Neural cell (in vitro differentiated cells): ENCODE measurements at regions not wholly inside any gene's neighbourhood (a gene's known extent, or its start where the extent isn't known, plus 50 kb on each side); places are given as distances from the start of the nearest gene placed in this dataset.

Experiments used
- H2AFZ ChIP-seq: fragments of 200-600, 300-800 bp; sonication (generic), shearing (Covaris generic); 2 replicates; pipeline ENCODE4 v1.6.0; 2014; ENCODE audit warnings: low read depth, mild to moderate bottlenecking, antibody characterized with exemption, low read length, moderate library complexity
- H3F3A ChIP-seq: fragments of 200-600 bp; shearing (Covaris generic); 2 replicates; pipeline ENCODE4 v1.6.1; 2016; ENCODE audit warnings: mild to moderate bottlenecking, moderate library complexity, mixed read lengths, antibody characterized with exemption, low read length; ENCODE audit not compliant: insufficient read depth, poor library complexity, severe bottlenecking
- H3K27ac ChIP-seq: fragments of 200-600, 300-800 bp; sonication (generic), shearing (Covaris generic); 2 replicates; pipeline ENCODE4 v1.5.1; 2014; ENCODE audit warnings: mild to moderate bottlenecking, low read length, moderate library complexity
- H3K27me3 ChIP-seq: fragments of 300-800, 200-600 bp; sonication (generic), shearing (Covaris generic); 2 replicates; pipeline ENCODE4 v1.6.0; 2014; ENCODE audit warnings: mild to moderate bottlenecking, low read depth, low read length, moderate library complexity; ENCODE audit not compliant: insufficient read depth
- H3K36me3 ChIP-seq: fragments of 300-800, 200-600 bp; sonication (generic), shearing (Covaris generic); 2 replicates; pipeline ENCODE4 v1.5.1; 2014; ENCODE audit warnings: mild to moderate bottlenecking, antibody characterized with exemption, low read length, moderate library complexity; ENCODE audit not compliant: insufficient read depth
- H3K4me2 ChIP-seq: fragments of 300-800, 200-600 bp; sonication (generic), shearing (Covaris generic); 2 replicates; pipeline ENCODE4 v1.6.0; 2014; ENCODE audit warnings: mild to moderate bottlenecking, low read length
- H3K4me3 ChIP-seq: fragments of 300-800, 200-600 bp; sonication (generic), shearing (Covaris generic); 2 replicates; pipeline ENCODE4 v1.5.1; 2014; ENCODE audit warnings: mild to moderate bottlenecking, low read length, moderate library complexity
- H3K79me2 ChIP-seq: fragments of 200-600 bp; shearing (Covaris generic); replicated peaks from 2 replicates; pipeline ENCODE4 v1.6.0; 2014; ENCODE audit warnings: mild to moderate bottlenecking, low read length, moderate library complexity; ENCODE audit not compliant: insufficient read depth
- H3K9ac ChIP-seq: fragments of 300-800, 200-600 bp; sonication (generic), shearing (Covaris generic); 2 replicates; pipeline ENCODE4 v1.6.1; 2016; ENCODE audit warnings: mild to moderate bottlenecking, low read length, mixed read lengths
- H3K9me2 ChIP-seq: fragments of 200-600 bp; shearing (Covaris generic); 2 replicates; pipeline ENCODE4 v1.6.1; 2016; ENCODE audit warnings: mild to moderate bottlenecking, low read length, mixed read lengths; ENCODE audit not compliant: insufficient read depth
- H3K9me3 ChIP-seq: fragments of 200-600, 300-800 bp; sonication (generic), shearing (Covaris generic); 2 replicates; pipeline ENCODE4 v1.6.1; 2016; ENCODE audit warnings: mild to moderate bottlenecking, mixed run types, low read length, moderate library complexity, mixed read lengths
- H4K20me1 ChIP-seq: fragments of 200-600 bp; shearing (Covaris generic); 2 replicates; pipeline ENCODE4 v1.6.1; 2016; ENCODE audit warnings: mild to moderate bottlenecking, mixed run types; ENCODE audit not compliant: insufficient read depth
- CTCF ChIP-seq: fragments of 450-650 bp; IDR thresholded peaks from 2 replicates; pipeline ENCODE4 v1.5.1; 2014; ENCODE audit warnings: antibody characterized with exemption, mild to moderate bottlenecking, moderate library complexity; ENCODE audit not compliant: poor library complexity, severe bottlenecking
- EP300 ChIP-seq: fragments of 450-650 bp; conservative IDR thresholded peaks from 2 replicates; pipeline ENCODE4 v1.6.1; 2014; ENCODE audit warnings: antibody characterized with exemption, mild to moderate bottlenecking, moderate library complexity; ENCODE audit not compliant: poor library complexity, severe bottlenecking
- EZH2 ChIP-seq: fragments of 200-600, 300-800 bp; shearing (Covaris generic), sonication (generic); IDR thresholded peaks from 2 replicates; pipeline ENCODE4 v1.6.1; 2014; ENCODE audit warnings: antibody characterized with exemption, low read length, borderline replicate concordance, mild to moderate bottlenecking; ENCODE audit not compliant: insufficient read depth, poor library complexity, severe bottlenecking
- MXI1 ChIP-seq: fragments of 450-650 bp; conservative IDR thresholded peaks from 2 replicates; pipeline ENCODE4 v1.6.1; 2014; ENCODE audit warnings: antibody characterized with exemption, mild to moderate bottlenecking; ENCODE audit not compliant: poor library complexity, severe bottlenecking
- POLR2AphosphoS5 ChIP-seq: IDR thresholded peaks from 2 replicates; pipeline ENCODE4 v1.6.1; 2012
- RAD21 ChIP-seq: fragments of 450-650 bp; conservative IDR thresholded peaks from 2 replicates; pipeline ENCODE4 v1.6.1; 2014; ENCODE audit warnings: antibody characterized with exemption, mild to moderate bottlenecking, moderate library complexity
- REST ChIP-seq: IDR thresholded peaks from 2 replicates; pipeline ENCODE4 v1.6.1; 2012; ENCODE audit warnings: borderline replicate concordance
- SMC3 ChIP-seq: fragments of 450-650 bp; conservative IDR thresholded peaks from 2 replicates; pipeline ENCODE4 v1.6.1; 2014; ENCODE audit warnings: antibody characterized with exemption, mild to moderate bottlenecking, moderate library complexity; ENCODE audit not compliant: poor library complexity
- TAF1 ChIP-seq: IDR thresholded peaks from 2 replicates; pipeline ENCODE4 v1.6.1; 2012; ENCODE audit warnings: low read depth

- H3K9ac ChIP-seq: no peak overlapping the region
- peaks cover 10% of the 10 kb centered on the region for H3F3A ChIP-seq
- peak overlapping the region; percentile 72 for H3K27ac ChIP-seq
- no peak overlapping the region for H3K4me3 ChIP-seq
- no peaks in the 10 kb centered on the region for H3K79me2 ChIP-seq
- no peaks in the 10 kb centered on the region for H3K27me3 ChIP-seq
- no peaks in the 10 kb centered on the region for H3K9me2 ChIP-seq
- no peaks in the 10 kb centered on the region for H3K9me3 ChIP-seq
- no peaks in the 10 kb centered on the region for H3K36me3 ChIP-seq
- no peak for TF ChIP-seq CTCF
- TF ChIP-seq EZH2: no peak
- TF ChIP-seq REST: no peak
- TF ChIP-seq EP300: no peak
- TF ChIP-seq SMC3: no peak
- no peak for TF ChIP-seq TAF1
- no peak for TF ChIP-seq POLR2AphosphoS5
- no peak for TF ChIP-seq RAD21
- no peak for TF ChIP-seq MXI1
- H3K4me2 ChIP-seq: no peak overlapping the region
- no peak overlapping the region for H2AFZ ChIP-seq
- no peaks in the 10 kb centered on the region for H4K20me1 ChIP-seq
Observed at GRCh38 chr22:27295040-27295439, 506.5 kb downstream of the MN1 start.

- Histone ChIP-seq H4K20me1 (no peaks in the 10 kb centered on the region), H3K36me3 (no peaks in the 10 kb centered on the region), H3K4me2 (no peak overlapping the region), H3K9ac (no peak overlapping the region), H3K9me2 (no peaks in the 10 kb centered on the region), H3K9me3 (no peaks in the 10 kb centered on the region), H3K79me2 (no peaks in the 10 kb centered on the region), H2AFZ (no peak overlapping the region), H3K27ac (no peak overlapping the region), H3F3A (peaks cover 10% of the 10 kb centered on the region), H3K4me3 (no peak overlapping the region), H3K27me3 (no peaks in the 10 kb centered on the region)
- no peak for TF ChIP-seq EZH2
- TF ChIP-seq MXI1: no peak
- no peak for TF ChIP-seq RAD21
- TF ChIP-seq REST: no peak
- TF ChIP-seq EP300: no peak
- TF ChIP-seq POLR2AphosphoS5: no peak
- TF ChIP-seq CTCF: no peak
- TF ChIP-seq TAF1: no peak
- no peak for TF ChIP-seq SMC3
Observed at GRCh38 chr22:27295605-27296004, 506.0 kb downstream of the MN1 start.
